GM19463 (cell line): ENCODE measurements at regions not wholly inside any gene's neighbourhood (a gene's known extent, or its start where the extent isn't known, plus 50 kb on each side); places are given as distances from the start of the nearest gene placed in this dataset.
"Not testable (repeated sequence)": the region's sequence is repeated elsewhere in the genome, so short reads cannot be mapped to it uniquely, and the experiment has no call there.

Experiments used
- ATAC-seq: cut with Tn5 transposase; IDR thresholded peaks from one replicate; pipeline ENCODE4 v1.9.1; 2021; ENCODE audit warnings: mild to moderate bottlenecking, moderate library complexity; ENCODE audit not compliant: unreplicated experiment

DNA sequence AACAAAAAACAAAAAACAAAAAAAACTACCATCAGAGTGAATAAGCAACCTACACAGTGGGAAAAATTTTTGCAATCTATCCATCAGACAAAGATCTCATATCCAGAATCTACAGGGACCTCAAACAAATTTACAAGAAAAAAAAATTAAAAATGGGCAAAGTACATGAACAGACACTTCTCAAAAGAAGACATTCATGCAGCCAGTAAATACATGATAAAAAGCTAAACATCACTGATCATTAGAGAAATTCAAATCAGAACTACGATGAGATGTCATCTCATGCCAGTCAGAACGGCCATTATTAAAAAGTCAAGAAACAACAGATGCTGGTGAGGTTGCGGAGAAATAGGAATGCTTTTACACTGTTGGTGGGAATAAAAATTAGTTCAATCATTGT is 466.5 kb upstream of the ATXN7L3B start:
- no peak for ATAC-seq

DNA sequence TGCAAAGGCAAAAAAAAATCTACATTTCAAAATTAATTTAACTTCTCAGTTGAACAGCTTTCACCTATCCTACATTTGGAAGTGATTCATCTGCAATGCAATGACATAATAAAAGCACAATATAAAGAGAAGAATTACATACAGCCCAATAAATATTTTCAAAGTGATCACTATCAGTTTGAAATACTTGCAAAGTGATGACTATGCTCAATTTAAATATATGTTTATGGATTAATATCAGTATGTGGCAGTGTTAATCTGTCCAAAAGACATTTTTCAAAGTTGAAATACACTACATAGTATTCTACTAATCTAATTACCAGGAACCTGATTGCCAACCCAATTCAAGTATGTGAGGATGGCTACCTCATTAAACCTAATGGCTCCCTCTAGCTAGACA is 460.7 kb upstream of the ATXN7L3B start:
- no peak for ATAC-seq

DNA sequence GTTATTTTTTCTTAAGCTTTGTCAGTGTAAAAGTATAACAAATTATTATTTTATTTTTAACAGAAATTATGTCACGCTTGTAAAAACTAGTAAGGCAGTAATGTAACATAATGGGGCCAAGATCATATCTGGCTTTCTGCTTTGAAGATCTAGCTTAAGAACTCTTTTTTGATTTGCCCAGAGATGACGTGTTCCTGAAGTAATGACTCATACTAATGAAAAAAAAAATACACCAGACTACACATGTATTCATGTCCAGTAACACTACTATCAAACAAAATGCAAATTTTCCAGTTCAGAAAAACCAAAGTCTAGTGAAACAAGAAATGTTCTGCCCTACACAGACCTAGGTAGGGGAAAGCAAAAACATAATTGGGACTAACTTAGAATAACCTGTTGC is 432.2 kb upstream of the ATXN7L3B start:
- ATAC-seq, result no peak

DNA sequence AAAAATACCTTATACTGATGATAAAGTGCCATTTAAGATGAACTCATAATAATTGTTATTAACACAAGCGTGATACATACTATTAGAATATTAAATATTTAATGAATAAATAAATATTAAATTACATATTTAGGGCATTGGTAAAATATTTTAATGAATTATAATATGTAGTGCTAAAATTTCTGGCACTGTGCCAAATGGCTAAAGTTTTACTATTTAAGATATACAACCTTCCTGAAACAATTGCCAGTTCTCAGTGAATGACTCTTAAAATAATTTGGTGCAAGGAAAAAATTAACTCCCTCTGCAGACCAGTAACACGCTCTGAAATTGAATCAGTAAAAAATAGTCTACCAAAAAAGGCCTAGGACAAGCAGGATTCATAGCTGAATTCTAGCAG is 428.9 kb upstream of the ATXN7L3B start:
- ATAC-seq, result no peak

DNA sequence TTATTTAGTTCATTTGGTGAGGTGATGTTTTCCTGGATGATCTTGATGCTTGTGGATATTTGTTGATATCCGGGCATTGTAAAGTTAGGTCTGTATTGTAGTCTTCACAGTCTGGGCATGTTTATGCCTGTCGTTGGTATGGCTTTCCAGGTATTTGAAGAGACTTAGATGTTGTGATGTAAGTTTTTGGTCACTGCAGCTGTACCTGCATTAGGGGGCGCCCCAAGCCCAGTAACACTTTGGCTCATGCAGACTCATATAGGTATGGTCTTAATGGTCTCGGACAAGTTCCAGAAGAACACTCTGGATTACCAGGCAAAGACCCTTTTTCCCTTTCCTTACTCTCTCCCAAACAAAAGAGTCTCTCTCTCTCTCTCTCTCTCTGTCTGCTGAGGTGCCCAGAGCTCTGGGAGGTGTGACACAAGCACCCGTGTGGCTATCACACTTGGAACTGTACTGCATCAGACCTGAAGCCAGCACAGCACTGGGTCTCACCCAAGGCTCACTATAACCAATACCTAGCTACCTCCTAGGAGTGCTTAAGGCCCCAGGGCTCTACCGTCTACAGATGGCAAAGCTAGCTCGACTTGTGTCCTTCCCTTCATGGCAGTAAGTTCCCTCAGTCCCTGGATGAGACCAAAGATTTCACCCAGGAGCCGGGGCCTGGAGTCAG is 425.8 kb upstream of the ATXN7L3B start:
- no peak for ATAC-seq

DNA sequence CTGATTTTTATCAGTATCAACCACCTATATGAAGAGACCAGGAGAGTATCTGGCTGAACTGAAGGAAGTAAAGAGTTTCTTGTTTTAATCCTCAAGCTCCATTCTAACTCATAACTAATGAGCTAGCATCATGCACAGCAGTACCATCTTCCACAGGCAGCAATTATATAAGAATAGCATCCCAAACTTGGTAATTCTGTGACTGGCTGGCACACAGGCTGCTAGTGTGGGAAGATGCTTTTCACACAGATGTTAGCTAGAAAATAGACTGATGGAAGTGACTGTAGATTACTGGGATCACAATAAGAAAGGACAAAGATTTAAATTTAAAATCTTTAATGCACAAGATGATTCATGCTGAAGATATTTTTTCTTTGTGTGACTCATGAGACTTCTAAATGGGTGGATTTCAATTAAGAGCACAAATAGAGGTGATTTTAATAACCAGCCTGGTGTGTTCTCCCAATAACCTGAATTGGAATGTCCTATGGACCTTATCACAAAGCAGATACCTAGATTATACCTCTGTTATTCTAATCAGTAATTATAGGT is 417.7 kb upstream of the ATXN7L3B start:
- no peak for ATAC-seq

DNA sequence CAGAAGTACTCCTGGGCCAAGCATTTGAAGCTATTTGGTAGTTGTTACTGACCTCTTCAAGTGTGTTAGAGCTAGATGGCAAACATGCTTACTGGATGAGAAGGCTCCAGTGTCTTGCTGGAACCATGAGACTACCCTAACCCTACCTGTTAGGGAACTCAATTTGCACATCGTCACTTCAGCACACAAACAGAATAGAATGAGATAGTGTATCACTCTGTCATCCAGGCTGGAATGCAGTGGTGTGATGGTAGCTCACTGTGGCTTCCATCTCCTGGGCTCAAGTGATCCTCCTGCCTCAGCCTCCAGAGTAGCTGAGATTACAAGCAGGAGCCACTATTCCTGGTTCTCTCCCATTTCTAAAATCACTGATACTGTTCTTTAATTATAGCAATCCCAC is 417.0 kb upstream of the ATXN7L3B start:
- ATAC-seq, result no peak

DNA sequence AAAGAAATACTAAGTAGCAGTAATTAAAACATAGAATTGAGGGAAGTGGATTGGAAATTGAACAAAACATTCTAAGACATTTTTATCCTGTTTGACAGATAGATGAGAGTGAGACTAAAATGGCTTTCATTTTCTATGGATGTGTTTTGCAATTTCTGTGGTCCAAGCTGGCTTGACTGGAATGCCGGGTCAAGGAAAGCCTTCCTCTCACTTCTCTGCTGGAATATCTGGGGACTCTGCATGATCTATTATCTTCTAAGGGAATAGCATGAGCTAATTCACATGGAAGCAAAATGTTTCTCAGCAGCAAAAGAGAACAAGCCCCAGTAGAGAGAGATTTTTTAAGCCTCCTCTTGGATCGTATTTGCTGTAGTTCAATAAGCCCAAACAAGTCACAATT is 407.9 kb upstream of the ATXN7L3B start:
- ATAC-seq, result no peak

DNA sequence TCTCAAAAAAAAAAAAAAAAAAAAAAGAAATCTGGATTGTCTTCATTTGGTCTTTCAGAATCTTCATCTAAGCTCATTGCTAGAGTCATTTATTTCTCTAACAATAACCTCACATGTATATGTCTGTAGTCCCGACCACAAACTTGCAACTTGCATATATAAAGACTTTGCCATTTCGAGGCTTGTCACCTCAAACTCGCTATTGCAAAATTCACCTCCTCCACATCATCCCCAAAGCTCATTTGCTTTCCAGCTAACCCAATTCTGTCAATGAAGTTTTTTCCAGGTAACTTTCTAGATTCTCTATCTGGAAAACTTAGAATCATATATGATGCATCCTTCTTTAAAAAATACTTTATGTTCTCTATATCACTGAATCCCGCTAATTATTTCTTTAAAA is 393.2 kb upstream of the ATXN7L3B start:
- ATAC-seq, result no peak

DNA sequence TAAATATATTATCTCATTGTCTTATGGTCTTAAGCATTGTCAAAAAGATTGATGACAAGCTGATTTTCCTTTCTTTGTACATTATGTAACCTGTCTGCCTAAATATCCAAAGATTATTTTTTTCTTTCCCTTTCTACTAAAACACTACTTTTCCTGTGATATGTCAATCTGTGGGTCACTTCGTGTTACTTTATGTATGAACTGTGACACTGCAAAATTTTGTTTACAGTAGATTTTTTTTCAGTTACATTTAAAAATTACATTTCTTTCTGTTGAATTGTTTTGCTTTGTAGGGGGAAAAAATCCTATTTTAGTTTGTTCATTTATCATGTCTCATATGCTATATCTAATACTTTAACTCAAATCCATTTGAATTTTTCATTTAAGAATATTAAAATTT is 392.3 kb upstream of the ATXN7L3B start:
- ATAC-seq, result no peak

DNA sequence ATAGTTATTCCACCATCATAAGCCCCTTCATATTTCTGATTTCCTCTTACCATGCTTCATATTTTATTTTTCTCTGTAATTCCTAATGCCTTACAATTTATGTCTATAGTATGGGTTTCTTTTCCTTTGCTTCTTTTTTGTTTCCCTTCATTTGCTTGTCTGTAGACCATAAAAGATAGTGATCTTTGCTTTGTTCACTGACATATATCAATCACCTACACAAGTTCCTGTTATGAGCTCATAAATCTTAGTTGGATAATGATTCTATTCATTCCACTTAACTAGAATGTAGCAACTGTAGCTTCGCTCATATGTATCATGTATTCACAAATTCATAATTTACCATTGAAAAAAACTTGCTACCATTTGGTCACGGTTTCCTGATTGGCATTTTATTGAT is 388.8 kb upstream of the ATXN7L3B start:
- no peak for ATAC-seq

DNA sequence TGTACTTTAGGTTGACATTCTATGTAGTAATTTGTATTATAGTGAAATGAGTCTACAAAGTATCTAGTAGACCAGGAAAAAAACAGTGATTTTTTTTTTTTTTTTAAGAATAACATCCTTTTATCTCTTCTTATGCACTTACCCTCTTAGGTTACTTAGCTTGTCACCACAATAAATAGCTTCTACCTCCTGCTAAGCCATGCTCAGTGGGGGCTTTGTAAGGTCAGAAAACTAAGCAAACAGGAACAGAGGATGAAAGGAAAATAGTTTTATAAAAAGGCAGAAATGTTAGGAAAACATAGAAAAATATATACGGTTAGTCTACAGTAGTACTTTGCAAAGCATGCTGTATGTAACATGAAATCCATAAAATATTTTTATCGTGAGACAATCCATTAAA is 385.3 kb upstream of the ATXN7L3B start:
- no peak for ATAC-seq

DNA sequence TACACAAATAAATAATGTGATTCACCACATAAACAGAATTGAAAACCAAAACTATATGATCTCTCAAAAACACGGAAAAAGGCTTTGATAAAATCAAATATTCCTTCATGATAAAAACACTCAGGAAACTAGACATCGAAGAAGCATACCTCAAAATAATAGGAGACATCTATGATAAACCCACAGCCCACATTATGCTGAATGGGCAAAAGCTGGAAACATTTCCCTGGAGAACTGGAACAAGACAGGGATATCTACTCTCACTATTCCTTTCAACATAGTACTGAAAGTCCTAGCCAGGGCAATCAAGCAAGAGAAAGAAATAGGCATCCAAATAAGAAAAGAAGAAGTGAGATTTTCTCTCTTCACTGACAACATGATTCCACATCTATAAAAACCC is 371.5 kb upstream of the ATXN7L3B start:
- ATAC-seq, result no peak

DNA sequence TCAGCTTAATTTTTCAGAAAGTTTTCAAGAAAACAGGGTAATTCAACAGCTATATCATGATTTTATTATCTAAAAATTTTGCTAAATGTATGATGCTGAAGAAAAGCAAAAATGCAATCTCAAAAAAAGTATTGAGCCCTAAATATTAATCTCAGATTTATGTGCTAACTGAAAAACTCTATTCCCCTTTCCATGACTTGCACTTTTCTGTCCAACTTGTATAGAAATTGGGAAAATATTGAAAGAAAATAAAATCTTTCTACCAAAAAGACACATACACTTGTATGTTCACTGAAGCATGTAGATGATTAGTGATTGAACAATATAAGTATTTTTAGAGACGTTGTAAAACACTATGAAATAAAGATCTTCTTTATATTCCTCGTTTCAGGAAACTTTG is 368.0 kb upstream of the ATXN7L3B start:
- no peak for ATAC-seq

DNA sequence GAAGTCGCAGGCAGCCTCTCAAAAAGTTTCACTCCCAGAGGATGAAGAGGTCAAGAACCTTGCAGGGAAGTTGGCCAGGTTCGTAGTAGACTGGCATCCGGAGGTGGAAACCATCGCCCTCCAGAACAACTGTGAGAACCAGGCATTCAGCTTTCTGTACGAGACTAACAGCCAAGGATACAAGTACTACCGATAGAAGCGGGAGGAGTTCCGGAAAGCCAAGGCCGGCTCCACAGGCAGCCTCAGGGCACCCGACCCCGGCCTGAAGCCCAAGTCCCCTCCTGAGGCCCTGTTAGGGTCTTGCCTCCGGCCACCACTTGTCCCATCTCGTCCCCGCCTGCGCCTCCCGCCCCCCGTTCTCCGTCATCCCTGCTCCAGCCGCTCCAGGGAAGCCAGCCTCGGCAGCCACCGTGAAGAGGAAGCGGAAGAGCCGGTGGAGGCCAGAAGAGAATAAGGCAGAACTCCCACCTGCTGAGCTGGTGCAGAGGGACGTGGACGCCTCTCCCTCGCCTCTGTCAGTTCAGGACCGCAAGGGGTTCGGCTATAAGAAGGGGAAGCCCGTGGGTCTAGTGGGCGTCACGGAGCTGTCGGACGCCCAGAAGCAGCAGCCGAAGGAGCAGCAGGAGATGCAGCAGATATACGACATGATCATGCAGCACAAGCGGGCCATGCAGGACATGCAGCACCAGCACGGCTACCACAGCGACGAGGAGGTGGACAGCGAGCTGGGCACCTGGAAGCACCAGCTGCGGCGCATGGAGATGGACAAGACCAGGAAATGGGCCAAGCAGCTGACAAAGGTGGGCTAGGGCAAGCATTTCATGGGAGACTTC is 366.8 kb upstream of the ATXN7L3B start:
- no peak for ATAC-seq

DNA sequence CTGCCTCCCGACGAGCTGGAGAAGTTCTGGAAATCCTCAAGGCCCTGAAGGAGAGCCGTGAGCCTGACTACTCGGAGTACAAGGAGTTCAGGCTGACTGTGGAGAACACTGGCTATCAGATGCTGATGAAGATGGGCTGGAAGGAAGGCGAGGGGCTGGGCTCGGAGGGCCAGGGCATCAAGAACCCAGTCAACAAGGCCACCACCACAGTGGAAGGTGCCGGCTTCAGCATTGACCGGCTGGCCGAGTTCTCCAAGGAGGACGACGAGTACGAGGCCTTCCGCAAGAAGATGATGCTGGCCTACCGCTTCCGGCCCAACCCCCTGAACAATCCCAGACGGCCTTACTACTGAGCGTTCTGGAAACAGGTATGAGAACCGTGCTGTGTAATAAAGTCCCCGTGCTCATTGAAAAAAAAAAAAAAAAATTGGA is 366.1 kb upstream of the ATXN7L3B start:
- ATAC-seq, result no peak

DNA sequence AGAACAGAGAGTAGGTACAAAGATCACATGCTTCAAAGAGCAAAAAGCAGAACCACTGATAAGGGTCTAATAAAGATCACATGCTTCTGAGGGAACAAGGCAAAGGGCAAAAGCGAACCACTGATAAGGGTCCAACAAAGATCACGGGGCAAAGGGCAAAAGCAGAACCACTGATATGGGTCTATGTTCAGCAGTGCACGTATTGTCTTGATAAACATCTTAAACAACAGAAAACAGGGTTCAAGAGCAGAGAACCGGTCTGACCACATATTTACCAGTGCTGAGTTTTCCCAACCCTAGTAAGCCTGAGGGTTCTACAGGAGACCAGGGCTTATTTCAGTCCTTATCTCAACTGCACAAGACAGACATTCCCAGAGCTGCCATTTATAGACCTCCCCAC is 362.7 kb upstream of the ATXN7L3B start:
- not testable (repeated sequence) for ATAC-seq

DNA sequence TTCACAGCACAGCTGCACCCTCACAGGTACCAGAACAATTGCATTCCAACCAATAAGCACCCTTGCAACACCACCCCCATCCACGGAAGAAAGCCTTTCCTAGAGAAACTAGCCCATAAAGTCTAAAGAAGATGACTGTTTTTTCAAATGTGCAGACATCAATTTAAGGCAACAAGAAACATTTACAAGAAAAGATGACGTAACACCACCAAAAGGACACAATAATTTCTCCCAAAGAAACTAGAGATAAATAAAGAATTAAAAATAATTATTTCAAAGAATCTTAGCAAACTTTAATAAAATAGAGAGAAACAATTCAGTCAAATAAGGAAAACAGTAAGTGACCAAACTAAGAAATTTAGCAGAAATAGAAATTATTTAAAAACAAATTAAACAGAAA is 352.3 kb upstream of the ATXN7L3B start:
- ATAC-seq, result no peak

DNA sequence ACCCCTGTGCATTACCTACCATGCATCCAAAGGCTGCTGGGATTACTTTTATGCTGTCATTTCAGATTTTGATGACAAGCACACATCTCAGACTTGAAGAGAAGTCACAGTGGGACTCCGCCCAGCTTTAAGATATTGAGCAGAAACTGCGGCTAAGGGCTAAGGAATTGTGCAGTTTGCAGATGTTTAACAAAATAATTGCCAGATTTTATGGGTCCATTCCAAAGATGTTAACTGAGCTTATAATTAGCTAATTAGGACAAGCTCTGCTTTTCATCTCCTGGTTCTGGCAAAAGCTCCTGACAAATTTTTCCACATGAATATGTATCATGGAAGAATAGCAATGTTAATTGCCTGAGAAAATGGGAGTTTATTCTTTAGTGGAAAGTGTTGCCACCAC is 344.4 kb upstream of the ATXN7L3B start:
- no peak for ATAC-seq

DNA sequence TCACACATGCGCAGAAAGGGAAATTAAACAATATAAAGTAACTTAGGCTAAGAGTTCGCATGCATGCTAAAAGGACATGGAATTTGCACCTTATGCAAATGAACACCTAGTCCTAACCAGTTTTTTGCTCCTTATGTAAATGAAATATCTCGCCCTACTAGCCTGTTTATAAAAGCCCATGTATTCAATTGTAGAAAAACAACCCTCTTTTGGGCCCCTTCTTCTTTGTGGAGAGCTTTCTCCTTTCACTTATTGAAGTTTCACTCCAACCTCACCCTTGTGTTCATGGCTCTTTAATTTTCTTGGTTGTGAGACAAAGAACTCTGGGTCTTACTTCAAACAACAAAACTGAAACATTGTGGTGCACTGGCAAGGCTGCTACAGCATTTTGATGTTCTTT is 333.4 kb upstream of the ATXN7L3B start:
- no peak for ATAC-seq

DNA sequence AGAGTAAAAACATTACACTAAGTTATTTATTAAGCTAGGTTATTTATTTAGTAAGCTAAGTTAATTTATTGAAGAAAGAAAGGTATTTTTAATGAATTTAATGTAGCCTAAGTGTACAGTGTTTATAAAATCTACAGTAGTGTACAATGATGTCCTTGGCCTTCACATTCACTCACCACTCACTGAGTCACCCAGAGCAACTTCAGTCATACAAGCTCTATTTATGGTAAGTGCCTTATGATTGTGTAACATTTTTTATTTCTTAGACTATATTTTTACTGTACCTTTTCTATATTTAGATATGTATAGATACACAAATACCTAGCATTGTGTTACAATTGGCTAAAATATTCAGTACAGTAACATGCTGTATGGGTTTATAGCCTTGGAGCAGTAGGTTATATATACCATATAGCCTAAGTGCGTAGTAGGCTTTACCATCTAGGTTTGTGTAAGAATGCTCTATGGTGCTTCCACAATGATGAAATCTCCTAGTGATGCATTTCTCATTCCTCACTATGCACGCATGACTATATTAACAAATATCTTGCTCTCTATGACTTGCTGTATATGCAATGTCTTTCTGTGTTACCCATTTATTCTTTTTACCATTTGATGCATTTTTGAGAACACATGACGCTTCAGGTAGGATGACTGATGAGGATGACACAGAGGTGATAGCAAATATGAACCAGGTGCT is 309.6 kb upstream of the ATXN7L3B start:
- no peak for ATAC-seq

DNA sequence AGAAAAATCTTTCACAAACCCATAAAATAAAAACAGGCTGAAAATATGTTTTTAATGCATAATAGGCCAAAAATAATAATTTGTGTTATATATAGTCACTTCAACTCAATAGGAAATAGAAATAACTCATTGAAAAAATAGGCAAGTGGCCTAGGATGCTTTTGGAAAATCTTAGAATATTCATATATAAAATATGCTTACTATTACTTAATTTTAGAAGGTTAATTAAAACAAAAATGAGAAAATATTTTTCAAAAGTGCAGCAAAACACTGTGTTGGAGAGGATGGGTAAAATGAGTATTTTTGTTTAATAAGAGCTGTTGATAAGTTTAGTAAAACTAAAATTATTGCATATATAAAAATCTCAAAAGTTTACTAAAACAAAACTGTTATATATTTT is 308.0 kb upstream of the ATXN7L3B start:
- ATAC-seq, result no peak
